HG02763 (cell line): ENCODE measurements at regions not wholly inside any gene's neighbourhood (a gene's known extent, or its start where the extent isn't known, plus 50 kb on each side); places are given as distances from the start of the nearest gene placed in this dataset.

ENCODE experiments used
- ATAC-seq: cut with Tn5 transposase; IDR thresholded peaks from one replicate; pipeline ENCODE4 v1.9.1; 2021; ENCODE audit warnings: mild to moderate bottlenecking, moderate library complexity; ENCODE audit not compliant: unreplicated experiment

GRCh38 chr17:12429116-12429515 lies 236.6 kb upstream of the MYOCD start:
- ATAC-seq, result no peak

GRCh38 chr17:12431188-12431587 lies 234.5 kb upstream of the MYOCD start:
- ATAC-seq, result peak; percentile 88

GRCh38 chr17:12438212-12438611 lies 227.5 kb upstream of the MYOCD start:
- no peak for ATAC-seq

- ATAC-seq, result no peak
Observed at GRCh38 chr17:12438813-12439586, 226.7 kb upstream of the MYOCD start.

- ATAC-seq, result no peak
Observed at GRCh38 chr17:12445331-12445730, 220.4 kb upstream of the MYOCD start.

- ATAC-seq, result no peak
Observed at GRCh38 chr17:12457493-12457892, 208.2 kb upstream of the MYOCD start.

GRCh38 chr17:12459736-12460135 lies 206.0 kb upstream of the MYOCD start:
- no peak for ATAC-seq

GRCh38 chr17:12463102-12463501 lies 202.6 kb upstream of the MYOCD start:
- no peak for ATAC-seq

GRCh38 chr17:12472252-12473173 lies 193.2 kb upstream of the MYOCD start:
- no peak for ATAC-seq

GRCh38 chr17:12478311-12478710 lies 187.4 kb upstream of the MYOCD start:
- no peak for ATAC-seq

- no peak for ATAC-seq
Observed at GRCh38 chr17:12485361-12485906, 180.3 kb upstream of the MYOCD start.

GRCh38 chr17:12489325-12489724 lies 176.4 kb upstream of the MYOCD start:
- ATAC-seq, result no peak

GRCh38 chr17:12492450-12492849 lies 173.2 kb upstream of the MYOCD start:
- no peak for ATAC-seq

GRCh38 chr17:12505866-12506265 lies 159.8 kb upstream of the MYOCD start:
- ATAC-seq, result no peak

- ATAC-seq, result no peak
Observed at GRCh38 chr17:12507026-12507595, 158.6 kb upstream of the MYOCD start.

- ATAC-seq, result no peak
Observed at GRCh38 chr17:12509801-12510200, 155.9 kb upstream of the MYOCD start.

- ATAC-seq, result no peak
Observed at GRCh38 chr17:12510535-12510934, 155.2 kb upstream of the MYOCD start.

GRCh38 chr17:12512694-12513355 lies 152.9 kb upstream of the MYOCD start:
- ATAC-seq, result no peak

- no peak for ATAC-seq
Observed at GRCh38 chr17:12514596-12514995, 151.1 kb upstream of the MYOCD start.

GRCh38 chr17:12519956-12520594 lies 145.6 kb upstream of the MYOCD start:
- no peak for ATAC-seq
